AG09319 (cell line): ENCODE measurements at regions not wholly inside any gene's neighbourhood (a gene's known extent, or its start where the extent isn't known, plus 50 kb on each side); places are given as distances from the start of the nearest gene placed in this dataset.

Experiments used
- DNase-seq: peaks from one replicate; pipeline ENCODE4 v3.0.0-alpha.2; 2010; ENCODE audit warnings: low read depth; ENCODE audit errors: extremely low read depth
- CTCF ChIP-seq: IDR thresholded peaks from 2 replicates; pipeline ENCODE4 v1.5.1; 2011; ENCODE audit warnings: low read depth, mild to moderate bottlenecking, inconsistent platforms, low read length, moderate library complexity

- no peak for DNase-seq
- no peak for TF ChIP-seq CTCF
Observed at GRCh38 chr10:94098896-94099295, 105.2 kb downstream of the PLCE1 start.

- DNase-seq: no peak
- TF ChIP-seq CTCF: no peak
Observed at GRCh38 chr10:94101894-94102293, 108.2 kb downstream of the PLCE1 start.

GRCh38 chr10:94102436-94102835 is 108.7 kb downstream of the PLCE1 start:
- TF ChIP-seq CTCF: no peak
- no peak for DNase-seq

- DNase-seq: no peak
- no peak for TF ChIP-seq CTCF
Observed at GRCh38 chr10:94103192-94103591, 109.5 kb downstream of the PLCE1 start.

GRCh38 chr10:94103801-94104221 is 110.1 kb downstream of the PLCE1 start:
- TF ChIP-seq CTCF: no peak
- DNase-seq: no peak

- no peak for TF ChIP-seq CTCF
- DNase-seq: no peak
Observed at GRCh38 chr10:94104316-94105000, 110.7 kb downstream of the PLCE1 start.

GRCh38 chr10:94105226-94105625 is 111.5 kb downstream of the PLCE1 start:
- DNase-seq: no peak
- TF ChIP-seq CTCF: no peak
